Left colon (tissue), 2 donors: ENCODE measurements at regions not wholly inside any gene's neighbourhood (a gene's known extent, or its start where the extent isn't known, plus 50 kb on each side); places are given as distances from the start of the nearest gene placed in this dataset.

Experiments
- ATAC-seq: fragments of 200-7000 bp; cut with Tn5 transposase; one replicate; pipeline ENCODE4 v1.9.1; 2020; ENCODE audit warnings: mild to moderate bottlenecking, moderate library complexity
- DNase-seq, 2 donors: peaks; one replicate each; pipeline ENCODE4 v3.0.0-alpha.2; 2020
- intact Hi-C, 2 donors: fragments of 100-400 bp; cut with DNase I in 1 of 2; cut with micrococcal nuclease in 1 of 2; formaldehyde crosslinking; loops; one replicate each; pipeline versions ENCODE4 v1.11.2 to v1.14.0; 2022; cut with DNase I, micrococcal nuclease
- donor health status: DM: no; HTN: no; CAD: no.
- donor health status: DM: yes; HTN: yes; CAD: no.

GRCh38 chr11:45597097-45597496 is 68.3 kb downstream of the CHST1 start:
- intact Hi-C loops = no loop called here
- ATAC-seq (no peak), DNase-seq (no peak)

GRCh38 chr11:45596571-45596970 is 68.9 kb downstream of the CHST1 start:
- ATAC-seq = no peak
- DNase-seq = no peak
- intact Hi-C loops = no loop called here

DNA sequence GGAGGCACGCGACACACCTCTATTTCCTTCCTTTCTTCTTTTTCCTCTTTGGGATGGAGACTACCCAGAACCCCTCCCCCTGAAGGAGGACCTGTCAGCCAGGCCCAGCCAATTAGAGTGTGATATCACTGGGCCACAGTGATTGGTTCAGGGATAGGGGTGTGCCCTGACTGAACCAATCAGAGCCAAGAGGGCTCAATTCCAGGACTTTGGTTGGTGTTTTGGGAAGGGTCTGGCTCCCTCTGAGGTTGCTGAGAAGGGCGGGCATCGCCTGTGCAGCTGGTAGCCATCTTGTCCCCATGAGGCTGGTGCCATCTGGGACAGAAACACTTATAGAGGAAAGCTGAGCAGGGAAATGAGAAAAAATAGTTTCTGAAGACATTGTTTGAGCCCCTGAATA is 71.4 kb downstream of the CHST1 start:
- intact Hi-C loops = no loop called here
- no peak for ATAC-seq
- no peak for DNase-seq

- intact Hi-C loops = no loop called here
- no peak for DNase-seq
- no peak for ATAC-seq
These were observed 72.8 kb downstream of the CHST1 start for GRCh38 chr11:45592636-45593035.

DNA sequence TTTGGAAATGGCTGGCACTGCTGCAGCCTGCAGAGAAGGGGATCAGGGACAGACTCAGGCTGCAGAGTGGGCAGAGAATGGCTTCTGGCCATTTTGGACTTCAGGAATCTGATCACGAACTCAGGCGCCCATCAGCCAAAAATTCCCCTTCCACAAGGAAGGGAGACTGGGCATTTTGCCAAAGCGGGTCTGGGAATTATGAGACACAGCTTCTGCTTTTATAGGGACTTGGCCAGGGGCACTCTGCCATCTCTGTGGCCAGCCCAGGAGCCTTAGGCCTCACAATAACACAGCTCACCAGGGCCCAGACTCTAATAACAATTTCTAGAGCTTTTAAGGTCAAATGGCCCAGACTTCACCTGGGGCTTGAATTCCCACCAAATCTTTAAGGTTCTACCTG is 74.7 kb downstream of the CHST1 start:
- no peak for ATAC-seq
- no peak for DNase-seq
- intact Hi-C loops = no loop called here

DNA sequence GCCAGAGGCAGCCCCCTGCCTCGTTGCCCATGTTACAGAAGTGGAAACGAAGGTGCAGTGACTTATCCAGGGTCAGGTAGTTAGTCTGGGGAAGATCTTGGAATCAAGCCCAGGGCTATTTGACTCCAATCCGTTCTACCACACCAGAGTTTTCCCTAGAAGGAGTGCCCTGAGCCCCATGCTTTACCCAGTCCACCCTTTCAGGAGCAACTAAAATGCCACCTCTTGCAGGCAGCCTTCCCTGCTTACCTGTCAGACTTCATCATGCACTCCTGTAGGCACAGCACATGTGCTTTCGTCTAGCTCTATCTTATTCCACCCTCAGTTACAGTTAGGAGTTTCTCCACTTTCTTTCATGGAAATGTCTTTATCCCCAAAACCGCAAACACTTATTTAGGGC is 80.2 kb downstream of the CHST1 start:
- intact Hi-C loops = no loop called here
- DNase-seq (no peak), ATAC-seq (no peak)

DNA sequence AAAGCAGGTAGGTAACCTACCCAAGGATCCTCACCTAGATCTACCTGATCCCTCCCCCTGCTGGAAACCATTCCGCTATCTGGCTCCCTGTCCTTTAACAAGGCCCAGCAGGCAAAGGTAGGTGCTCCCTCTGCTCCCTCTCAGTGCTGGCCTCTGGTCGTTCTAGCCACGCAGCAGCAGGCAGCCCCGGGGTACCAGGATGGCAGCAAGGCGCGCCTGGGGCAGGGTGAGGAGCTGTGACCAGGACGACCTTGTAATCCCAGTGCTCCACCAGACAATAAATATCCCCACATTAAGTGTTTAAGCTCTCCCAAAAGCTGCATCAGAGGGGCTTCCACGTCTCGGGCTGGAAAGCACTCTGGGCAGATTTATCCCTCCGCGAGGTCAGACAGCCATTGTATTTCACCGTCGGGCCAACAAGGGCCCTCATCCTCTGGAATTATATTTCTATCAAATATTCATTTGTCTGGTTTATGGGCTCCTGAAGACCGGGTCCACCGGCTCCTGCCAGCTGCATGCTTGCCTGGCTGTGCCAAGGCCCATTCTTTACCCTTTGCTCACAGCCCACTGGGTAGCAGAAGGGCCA is 81.3 kb downstream of the CHST1 start:
- intact Hi-C loops = no loop called here
- ATAC-seq = no peak
- no peak for DNase-seq

- DNase-seq (no peak), ATAC-seq (no peak)
- intact Hi-C loops = no loop called here
These were observed 85.0 kb downstream of the CHST1 start for GRCh38 chr11:45580399-45580798.

DNA sequence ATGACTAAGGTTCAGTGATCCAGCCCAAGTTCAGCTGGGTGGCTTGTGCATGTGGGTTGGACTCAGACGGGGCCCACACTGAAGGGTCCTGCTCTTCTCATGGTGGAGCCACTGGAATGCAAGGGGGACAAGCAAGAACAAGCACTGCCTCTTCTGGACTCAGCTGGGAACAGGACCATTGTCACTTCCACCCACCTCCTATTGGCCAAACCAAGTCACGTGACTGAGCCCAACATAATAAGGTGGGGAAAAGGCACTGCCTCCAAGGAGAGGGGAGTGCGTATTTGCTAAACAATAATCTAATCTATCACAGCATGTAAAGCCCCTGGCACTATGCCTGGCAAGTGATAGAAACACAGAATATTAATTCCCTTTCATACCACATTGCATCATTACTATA is 87.1 kb downstream of the CHST1 start:
- ATAC-seq (no peak), DNase-seq (no peak)
- intact Hi-C loops = no loop called here

DNA sequence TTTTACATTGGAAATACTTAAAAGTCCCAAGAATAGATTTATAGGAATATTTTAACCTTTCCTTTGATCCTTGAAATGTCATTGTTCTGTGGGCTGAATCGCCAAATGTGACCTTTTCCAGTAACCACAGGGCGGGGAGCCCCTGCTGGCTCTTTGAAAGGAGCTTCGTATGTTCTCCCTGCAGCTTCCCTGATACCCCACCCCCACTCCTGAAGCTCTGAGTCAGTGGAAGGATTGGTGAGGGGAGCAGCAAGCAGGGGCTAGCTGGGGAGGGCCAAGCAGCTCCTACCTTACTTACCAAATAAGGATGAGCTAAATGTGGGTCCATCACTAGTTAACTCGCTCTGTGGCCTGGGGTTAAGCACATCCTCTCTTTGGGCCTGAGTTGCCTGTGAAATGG is 87.7 kb downstream of the CHST1 start:
- no peak for DNase-seq
- intact Hi-C loops = no loop called here
- ATAC-seq = no peak

- intact Hi-C loops = no loop called here
- ATAC-seq = no peak
- no peak for DNase-seq
These were observed 88.8 kb downstream of the CHST1 start for GRCh38 chr11:45576461-45577215.

DNA sequence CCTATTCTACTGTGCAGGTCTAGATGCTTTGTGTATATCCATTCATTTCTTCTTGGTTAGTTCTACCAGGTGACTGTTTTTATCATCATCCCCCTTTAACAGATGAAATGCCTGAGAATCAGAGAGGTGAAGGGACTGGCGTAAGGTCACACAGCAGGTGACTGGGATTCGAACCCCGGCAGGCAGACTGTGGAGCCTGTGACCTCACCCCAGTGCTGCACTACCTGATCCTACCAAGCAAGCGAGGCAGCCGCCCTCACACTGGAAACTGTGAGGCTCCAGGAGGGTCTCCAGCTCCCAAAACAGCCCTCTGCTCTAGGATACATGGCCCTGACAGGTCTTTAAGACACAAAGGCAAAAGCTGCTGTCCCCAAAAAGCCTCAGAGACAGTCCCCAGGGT is 91.7 kb downstream of the CHST1 start:
- intact Hi-C loops = no loop called here
- DNase-seq (no peak), ATAC-seq (no peak)

GRCh38 chr11:45572354-45573123 is 92.9 kb downstream of the CHST1 start:
- intact Hi-C loops = no loop called here
- no peak for ATAC-seq
- DNase-seq = no peak

DNA sequence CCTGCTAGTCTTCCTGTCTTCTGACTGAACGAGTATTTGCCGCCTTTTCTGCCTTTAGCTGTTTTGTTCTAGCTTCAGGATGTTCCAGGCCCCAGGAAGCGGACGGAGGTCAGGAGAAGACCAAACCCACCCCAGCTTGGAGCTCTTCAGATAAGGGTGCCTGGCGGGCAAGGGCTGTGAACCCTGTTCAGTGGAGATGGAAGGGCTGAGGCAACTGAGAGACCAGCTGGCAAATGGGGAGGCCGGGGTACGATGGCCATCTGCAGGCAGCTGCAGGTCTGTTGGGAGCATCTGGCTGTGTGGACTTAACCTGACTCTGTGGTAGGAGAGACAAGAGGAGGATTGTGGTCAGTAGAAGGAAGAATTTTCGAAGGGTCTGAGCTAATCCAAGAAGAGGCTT is 95.6 kb downstream of the CHST1 start:
- intact Hi-C loops = no loop called here
- DNase-seq (no peak), ATAC-seq (no peak)

GRCh38 chr11:45568049-45568448 is 97.4 kb downstream of the CHST1 start:
- intact Hi-C loops = no loop called here
- ATAC-seq (no peak), DNase-seq (no peak)

DNA sequence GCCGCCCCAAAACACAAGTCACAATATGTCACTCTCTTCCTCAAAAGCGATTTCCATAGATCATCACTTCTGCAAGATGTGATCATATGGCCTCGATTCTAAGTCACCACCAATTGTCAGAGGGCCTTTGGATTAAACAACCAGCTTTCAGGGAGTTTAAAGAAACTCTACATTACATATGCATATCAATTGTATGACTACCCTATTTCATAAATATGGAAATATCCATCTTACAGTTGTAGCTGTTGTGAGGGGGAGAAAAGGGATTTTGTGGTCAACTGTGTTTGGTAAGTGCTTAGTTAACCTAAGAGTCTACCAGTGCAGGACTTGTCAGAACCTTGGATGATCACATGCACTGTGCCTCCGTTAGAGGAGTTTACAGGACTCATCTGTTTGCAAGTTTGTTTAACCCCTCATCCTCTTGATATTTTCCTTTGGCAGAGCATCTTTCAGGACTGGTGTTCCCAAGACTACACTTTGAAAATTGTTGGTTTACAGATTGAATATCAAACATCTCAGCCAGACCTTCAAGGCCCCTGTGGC is 99.9 kb downstream of the CHST1 start:
- DNase-seq (no peak), ATAC-seq (no peak)
- intact Hi-C loops = no loop called here

GRCh38 chr11:45563810-45564209 is 101.6 kb downstream of the CHST1 start:
- intact Hi-C loops = no loop called here
- DNase-seq (no peak), ATAC-seq (no peak)

GRCh38 chr11:45563171-45563570 is 102.3 kb downstream of the CHST1 start:
- no peak for DNase-seq
- intact Hi-C loops = no loop called here
- ATAC-seq = no peak

- DNase-seq (no peak), ATAC-seq (no peak)
- intact Hi-C loops = no loop called here
These were observed 104.5 kb downstream of the CHST1 start for GRCh38 chr11:45560913-45561281.
